ENCODE measurements at regions not wholly inside any gene's neighbourhood (a gene's known extent, or its start where the extent isn't known, plus 50 kb on each side); places are given as distances from the start of the nearest gene placed in this dataset.

- TF ChIP-seq NFKBIZ (CRISPR knock-in tag; IDR thresholded peaks at IDR 0.05) (no peak), ATF7 (IDR thresholded peaks at IDR 0.05) (no peak), ATF7 (CRISPR knock-in tag; IDR thresholded peaks at IDR 0.05) (no peak), RARA (CRISPR knock-in tag; IDR thresholded peaks at IDR 0.05) (no peak)
Observed at GRCh38 chr1:110771245-110772022, 96.7 kb upstream of the KCNA3 start (continued).

DNA sequence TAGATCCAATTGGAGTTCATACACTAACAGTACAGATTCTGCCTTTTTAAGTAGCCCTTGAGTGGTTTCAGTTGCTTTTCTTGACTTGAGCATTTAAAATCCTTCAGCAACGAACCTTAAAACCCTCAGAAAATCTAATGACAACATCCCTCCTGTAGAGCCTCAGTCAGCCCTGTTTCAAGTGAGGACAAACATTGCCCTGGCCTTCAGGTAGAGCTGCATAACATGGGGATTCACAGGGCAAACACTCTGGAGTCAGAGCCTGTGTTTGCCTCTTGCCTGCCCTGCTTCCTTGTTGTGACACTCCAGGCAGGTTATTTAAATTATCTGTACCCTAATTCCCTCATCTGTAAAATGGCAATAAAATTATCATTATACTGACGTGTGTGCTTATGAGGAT is 96.1 kb upstream of the KCNA3 start:
- ATAC-seq = no peak
- no peaks in the 10 kb centered on the region for H3K4me1 ChIP-seq (ENCODE audit: insufficient read depth, low read length)
- no peak overlapping the region for H2AFZ ChIP-seq (ENCODE audit: low read length)
- BruUV-seq (replicated peaks) = no TSS peak
- 0% methylated on average over 2 of the region's 2 CpGs for WGBS (ENCODE audit: low lambda C conversion rate)
- no peak for FAIRE-seq
- CTCF ChIA-PET (ENCODE audit: low intra/inter-chr PET ratio, low total read pairs) = no interaction called here
- H3K9ac ChIP-seq (ENCODE audit: insufficient read depth, low read depth, low read length) = no peak overlapping the region
- no peak overlapping the region for H3K4me2 ChIP-seq (ENCODE audit: low read depth, low read length)
- no peak overlapping the region for H3K4me3 ChIP-seq (replicated peaks in 1 of 3; ENCODE audit: insufficient read depth in 1 of 3, low read depth in 2 of 3, low read length in 3 of 3)
- no peaks in the 10 kb centered on the region for H4K20me1 ChIP-seq (ENCODE audit: insufficient read depth, low read length)
- intact Hi-C loops (cut with micrococcal nuclease; ENCODE audit: unreplicated experiment) (no loop called here), in situ Hi-C loops (cut with HindIII; ENCODE audit: extremely low pct_ligation_motif_present, low pct_unique_long_range_greater_than_20kb) (no loop called here)
- H3K27ac ChIP-seq (ENCODE audit: extremely low read length, insufficient read depth, low read length) = no peak overlapping the region
- POLR2A ChIA-PET = no interaction called here
- H3K27me3 ChIP-seq (ENCODE audit: control insufficient read depth in 1 of 2, insufficient read depth in 2 of 2, low read length in 2 of 2) = peaks cover 0 to 2% of the 10 kb centered on the region in 2 experiments; a peak in 1 of 5 replicates
- no peaks in the 10 kb centered on the region for H3K9me3 ChIP-seq (ENCODE audit: low read length)
- TF ChIP-seq, protein P1, sequence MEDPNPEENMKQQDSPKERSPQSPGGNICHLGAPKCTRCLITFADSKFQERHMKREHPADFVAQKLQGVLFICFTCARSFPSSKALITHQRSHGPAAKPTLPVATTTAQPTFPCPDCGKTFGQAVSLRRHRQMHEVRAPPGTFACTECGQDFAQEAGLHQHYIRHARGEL (CRISPR knock-in tag; IDR thresholded peaks at IDR 0.05) = no peak
- TF ChIP-seq ZNF784 (CRISPR knock-in tag; IDR thresholded peaks at IDR 0.05; ENCODE audit: borderline replicate concordance) = no peak
- TF ChIP-seq SRY (CRISPR knock-in tag; IDR thresholded peaks at IDR 0.05) = no peak
- no peak for TF ChIP-seq XBP1 (CRISPR knock-in tag; IDR thresholded peaks at IDR 0.05)
- no peak for TF ChIP-seq CHD4 (IDR thresholded peaks at IDR 0.05; ENCODE audit: borderline replicate concordance, low read length)
- TF ChIP-seq NR1H2 (CRISPR knock-in tag; IDR thresholded peaks at IDR 0.05; ENCODE audit: borderline replicate concordance, low read depth) = no peak
- no peak for TF ChIP-seq PCBP2 (optimal IDR thresholded peaks at IDR 0.05; ENCODE audit: low read depth, low read length, poor library complexity, severe bottlenecking)
- TF ChIP-seq, protein P2, sequence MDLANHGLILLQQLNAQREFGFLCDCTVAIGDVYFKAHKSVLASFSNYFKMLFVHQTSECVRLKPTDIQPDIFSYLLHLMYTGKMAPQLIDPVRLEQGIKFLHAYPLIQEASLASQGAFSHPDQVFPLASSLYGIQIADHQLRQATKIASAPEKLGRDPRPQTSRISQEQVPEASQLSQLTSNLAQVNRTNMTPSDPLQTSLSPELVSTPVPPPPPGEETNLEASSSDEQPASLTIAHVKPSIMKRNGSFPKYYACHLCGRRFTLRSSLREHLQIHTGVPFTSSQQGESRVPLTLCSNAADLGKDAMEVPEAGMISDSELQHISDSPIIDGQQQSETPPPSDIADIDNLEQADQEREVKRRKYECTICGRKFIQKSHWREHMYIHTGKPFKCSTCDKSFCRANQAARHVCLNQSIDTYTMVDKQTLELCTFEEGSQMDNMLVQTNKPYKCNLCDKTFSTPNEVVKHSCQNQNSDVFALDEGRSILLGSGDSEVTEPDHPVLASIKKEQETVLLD (CRISPR knock-in tag; IDR thresholded peaks at IDR 0.05; ENCODE audit: low read depth) = no peak
- TF ChIP-seq NR2F1 (CRISPR knock-in tag; IDR thresholded peaks at IDR 0.05) = no peak
- TF ChIP-seq, protein P3, sequence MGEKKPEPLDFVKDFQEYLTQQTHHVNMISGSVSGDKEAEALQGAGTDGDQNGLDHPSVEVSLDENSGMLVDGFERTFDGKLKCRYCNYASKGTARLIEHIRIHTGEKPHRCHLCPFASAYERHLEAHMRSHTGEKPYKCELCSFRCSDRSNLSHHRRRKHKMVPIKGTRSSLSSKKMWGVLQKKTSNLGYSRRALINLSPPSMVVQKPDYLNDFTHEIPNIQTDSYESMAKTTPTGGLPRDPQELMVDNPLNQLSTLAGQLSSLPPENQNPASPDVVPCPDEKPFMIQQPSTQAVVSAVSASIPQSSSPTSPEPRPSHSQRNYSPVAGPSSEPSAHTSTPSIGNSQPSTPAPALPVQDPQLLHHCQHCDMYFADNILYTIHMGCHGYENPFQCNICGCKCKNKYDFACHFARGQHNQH (CRISPR knock-in tag; IDR thresholded peaks at IDR 0.05) = no peak
- TF ChIP-seq TOE1 (CRISPR knock-in tag; IDR thresholded peaks at IDR 0.05) = no peak
- TF ChIP-seq ZNF484 (CRISPR knock-in tag; IDR thresholded peaks at IDR 0.05; ENCODE audit: borderline replicate concordance, low read depth) = no peak
- TF ChIP-seq ZNF614 (CRISPR knock-in tag; IDR thresholded peaks at IDR 0.05; ENCODE audit: borderline replicate concordance) = no peak
- H3K36me3 ChIP-seq (replicated peaks in 1 of 2; ENCODE audit: control insufficient read depth in 1 of 2, insufficient read depth in 2 of 2, low read length in 2 of 2) = no peaks in the 10 kb centered on the region
- no peaks in the 10 kb centered on the region for H3K79me2 ChIP-seq (ENCODE audit: insufficient read depth, low read length)
- DNase-seq (ENCODE audit: low spot score) = no peak
